CD4-positive, alpha-beta T cell treated with Interleukin-10 for 1 hour (primary cell): ENCODE measurements at regions not wholly inside any gene's neighbourhood (a gene's known extent, or its start where the extent isn't known, plus 50 kb on each side); places are given as distances from the start of the nearest gene placed in this dataset.

Source experiments
- DNase-seq: peaks from one replicate; pipeline ENCODE4 v3.0.0-alpha.2; 2020

DNA sequence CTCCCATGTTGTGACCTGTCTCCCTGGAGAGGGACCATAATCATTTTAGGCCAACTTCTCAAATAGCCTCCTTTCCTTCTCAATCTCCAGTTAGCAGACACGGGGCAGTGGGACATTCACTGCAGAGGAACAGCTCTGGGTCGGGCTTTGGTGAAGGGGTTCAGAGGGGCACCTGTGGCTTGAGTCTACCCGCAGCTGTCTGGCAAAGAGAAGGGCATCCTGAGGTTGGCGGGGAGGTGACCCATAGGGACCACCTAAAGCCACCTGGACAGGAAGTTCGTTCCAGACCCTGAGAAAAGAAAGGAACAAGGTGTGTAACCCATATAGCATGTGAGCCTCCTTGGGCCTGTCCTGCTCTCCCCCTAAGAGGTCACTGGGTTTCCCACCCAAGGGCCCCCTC is 155.0 kb downstream of the OAT start:
- no peak for DNase-seq

DNA sequence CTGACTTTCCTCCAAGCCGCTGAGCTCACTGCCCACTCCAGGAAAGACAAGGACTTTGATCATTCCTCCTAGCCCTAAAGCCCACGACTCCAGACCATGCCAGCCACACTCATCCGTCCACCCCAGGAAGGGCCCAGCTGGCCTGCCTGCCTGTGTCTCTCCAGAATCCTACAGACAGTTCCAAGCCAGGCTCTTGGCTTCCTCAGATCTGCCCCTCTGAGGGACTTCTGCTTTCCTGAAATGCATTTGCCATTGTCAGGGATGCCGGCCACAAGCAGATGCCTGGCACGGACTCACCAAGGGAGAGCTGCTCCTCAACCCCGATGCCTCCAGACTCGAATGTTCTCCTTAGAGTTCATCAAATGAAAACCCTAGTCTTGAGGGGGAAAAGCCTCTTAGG is 155.8 kb downstream of the OAT start:
- DNase-seq = no peak

DNA sequence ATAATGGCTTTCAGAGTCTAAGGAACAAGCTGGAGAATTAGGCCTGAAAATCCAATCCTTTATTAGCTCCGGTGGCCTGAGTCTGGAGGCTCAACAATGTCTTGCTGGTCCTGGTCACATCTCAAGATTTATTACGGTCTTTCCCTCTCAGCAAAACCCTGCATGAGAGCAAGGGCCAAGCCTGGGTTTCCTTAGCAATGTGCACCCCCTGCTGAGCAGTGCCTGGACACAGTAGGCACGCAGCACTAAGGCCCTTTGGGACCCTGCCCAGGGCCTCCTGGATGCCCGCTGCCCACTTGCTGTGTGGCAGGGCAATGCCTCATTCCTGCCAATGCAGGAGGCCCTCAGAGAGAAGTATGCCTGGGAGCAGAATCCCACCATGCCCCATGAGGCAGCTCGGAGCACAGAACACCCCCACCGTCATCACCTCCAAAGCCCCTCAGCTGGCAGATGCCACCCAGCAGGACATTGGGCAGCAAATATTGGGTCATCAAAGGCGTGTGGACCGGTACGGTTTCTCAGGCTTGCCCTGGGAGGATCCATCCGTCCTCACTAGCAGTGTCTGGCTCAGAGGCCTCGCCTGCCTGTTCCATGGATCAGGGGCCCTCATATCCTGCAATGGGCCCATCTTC is 156.4 kb downstream of the OAT start:
- DNase-seq = no peak

DNA sequence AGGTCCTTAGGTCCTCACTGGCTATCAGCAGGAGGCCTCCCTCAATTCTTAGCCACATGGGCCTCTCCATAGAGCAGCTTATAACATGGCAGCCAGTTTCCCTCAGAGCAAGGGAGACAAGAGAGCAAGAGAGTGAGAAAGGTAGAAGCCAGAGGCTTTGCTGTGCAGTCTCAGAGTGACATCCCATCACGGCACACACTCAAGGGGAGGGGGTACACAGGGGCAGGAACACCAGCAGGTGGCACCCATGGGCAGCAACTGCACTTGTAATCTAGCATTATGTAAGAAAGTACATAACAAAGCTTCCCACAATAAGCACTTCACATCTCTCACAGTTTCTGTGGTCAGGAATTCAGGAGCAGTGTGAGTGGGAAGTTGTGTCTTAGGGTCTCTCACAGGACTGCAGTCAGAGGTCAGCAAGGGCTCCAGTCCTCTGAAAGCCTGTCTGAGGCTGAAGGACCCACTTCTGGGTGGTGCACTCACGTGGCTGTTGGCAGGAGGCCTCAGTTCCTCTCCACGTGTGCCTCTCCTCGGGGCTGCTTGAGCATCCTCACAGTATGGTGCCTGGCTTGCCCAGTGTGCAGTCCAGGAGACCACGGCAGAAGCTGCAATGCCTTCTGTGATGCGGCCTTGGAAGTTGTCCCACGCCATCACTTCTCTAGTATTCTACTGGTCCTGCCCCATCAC is 159.4 kb downstream of the OAT start:
- DNase-seq = no peak

DNA sequence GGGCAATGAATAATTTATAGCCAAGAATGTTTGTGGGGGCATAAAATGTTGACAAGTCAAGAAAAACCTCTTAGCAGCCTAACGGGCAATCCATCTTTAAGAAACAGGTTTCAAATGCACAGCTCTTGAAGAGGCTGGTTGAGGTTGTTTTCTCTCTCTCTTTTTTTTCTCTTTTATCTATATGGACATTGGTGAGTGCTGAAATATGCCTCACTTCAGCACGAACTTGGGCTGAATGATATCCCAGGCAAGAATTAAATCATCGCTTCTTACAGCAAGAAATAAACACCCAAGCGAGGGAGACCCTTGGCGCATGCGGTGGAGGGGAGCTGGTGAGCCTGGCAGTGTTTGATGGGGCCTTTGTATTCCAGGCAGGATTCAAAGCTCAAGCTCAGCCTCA is 160.9 kb downstream of the OAT start:
- no peak for DNase-seq

DNA sequence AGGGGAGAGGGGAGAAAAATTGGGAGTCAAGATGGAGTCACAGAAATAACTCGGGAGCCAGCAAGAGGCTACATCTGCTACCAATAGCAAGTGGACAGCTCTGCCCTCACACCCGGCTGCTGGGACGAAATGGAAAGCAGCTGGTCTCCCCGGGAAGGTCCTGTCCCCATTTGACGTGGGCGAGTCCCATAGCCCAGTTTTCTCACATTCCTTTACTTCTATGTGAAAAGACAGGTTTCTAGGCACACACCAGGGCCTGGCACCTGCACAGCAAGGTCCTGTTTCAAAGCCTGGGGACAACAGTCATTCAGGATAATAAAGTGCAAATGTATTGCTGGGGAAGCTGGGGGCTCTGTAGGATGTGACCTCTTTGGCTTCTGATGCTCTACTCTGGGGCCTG is 162.6 kb downstream of the OAT start:
- no peak for DNase-seq

DNA sequence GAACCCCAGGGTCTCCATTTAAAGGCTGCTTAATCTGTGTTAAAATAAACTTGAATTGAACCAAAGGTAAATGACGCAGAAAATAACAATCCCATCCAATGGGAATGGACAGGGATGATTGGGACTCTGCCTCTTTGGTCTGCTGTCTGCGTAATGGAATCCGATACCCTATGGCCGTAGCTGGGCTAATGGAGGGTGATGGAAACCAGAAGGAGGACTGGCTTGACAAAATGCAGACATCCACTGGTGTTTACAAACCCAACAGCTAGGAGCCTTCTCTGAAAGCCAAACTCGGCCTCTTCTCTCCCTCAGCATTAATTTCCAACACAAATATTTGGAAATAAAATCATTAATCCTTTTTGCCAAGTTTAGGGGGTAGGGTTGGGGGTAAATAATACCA is 162.2 kb upstream of the CHST15 start:
- no peak for DNase-seq

DNA sequence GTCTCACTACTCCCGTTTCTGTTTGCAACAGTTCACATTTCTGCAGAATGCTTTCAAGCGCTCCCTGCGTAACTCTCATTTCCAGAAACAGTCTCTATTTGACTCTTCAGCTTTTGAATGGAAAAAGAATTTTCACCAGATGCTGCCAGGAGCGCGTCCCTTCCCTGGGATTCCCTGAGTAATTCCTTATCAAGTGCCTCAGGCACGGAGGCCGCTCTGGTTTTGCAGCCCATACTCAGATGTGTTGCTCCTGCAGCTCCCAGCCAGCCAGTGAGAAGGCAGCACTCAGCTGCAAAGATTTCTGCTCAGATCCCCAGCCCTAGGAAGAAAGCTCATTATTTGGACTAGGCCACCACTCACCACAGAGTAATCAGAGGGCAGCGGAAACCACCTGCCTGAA is 161.1 kb upstream of the CHST15 start:
- no peak for DNase-seq

DNA sequence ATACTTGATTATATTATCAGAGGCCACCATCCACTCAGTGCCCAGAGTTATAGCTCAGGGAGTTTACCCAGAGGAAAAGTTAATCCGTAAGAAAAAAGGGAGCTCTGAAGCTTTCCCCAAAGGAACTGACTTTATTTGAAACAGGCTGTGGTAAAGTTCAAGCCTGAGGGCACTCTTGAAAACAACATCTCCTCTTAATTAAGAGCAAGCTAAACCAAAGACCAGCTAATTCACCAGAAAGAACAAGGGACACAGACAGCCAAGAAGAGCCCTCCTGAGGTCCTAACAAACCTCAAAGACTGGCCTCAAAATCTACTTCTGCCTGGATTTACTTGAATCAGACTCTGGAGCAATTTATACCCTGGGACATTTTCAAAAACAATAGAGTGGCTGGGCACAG is 159.6 kb upstream of the CHST15 start:
- DNase-seq = no peak

DNA sequence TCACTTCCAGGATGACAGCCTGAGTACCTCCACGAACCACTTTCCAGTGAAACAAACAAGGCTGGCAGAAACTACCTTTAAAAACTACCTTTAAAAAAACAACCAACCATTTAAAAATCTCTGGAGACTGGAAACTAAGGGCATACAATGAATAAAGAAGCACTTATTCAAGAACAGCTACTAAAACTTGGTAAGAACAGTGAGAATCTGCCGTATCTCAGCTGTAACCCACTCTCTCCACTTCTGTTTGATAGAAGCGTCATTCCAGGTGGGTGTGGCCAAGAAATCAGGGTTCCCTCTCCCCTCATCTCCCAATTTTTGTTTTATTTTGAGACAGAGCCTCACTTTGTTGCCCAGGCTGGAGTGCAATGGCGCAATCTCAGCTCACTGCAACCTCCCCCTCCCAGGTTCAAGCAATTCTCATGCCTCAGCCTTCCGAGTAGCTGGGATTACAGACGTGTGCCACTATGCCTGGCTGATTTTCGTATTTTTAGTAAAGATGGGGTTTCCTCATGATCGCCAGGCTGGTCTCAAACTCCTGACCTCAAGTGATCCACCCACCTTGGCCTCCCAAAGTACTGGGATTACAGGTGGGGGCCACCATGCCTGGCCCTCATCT is 158.8 kb upstream of the CHST15 start:
- no peak for DNase-seq

DNA sequence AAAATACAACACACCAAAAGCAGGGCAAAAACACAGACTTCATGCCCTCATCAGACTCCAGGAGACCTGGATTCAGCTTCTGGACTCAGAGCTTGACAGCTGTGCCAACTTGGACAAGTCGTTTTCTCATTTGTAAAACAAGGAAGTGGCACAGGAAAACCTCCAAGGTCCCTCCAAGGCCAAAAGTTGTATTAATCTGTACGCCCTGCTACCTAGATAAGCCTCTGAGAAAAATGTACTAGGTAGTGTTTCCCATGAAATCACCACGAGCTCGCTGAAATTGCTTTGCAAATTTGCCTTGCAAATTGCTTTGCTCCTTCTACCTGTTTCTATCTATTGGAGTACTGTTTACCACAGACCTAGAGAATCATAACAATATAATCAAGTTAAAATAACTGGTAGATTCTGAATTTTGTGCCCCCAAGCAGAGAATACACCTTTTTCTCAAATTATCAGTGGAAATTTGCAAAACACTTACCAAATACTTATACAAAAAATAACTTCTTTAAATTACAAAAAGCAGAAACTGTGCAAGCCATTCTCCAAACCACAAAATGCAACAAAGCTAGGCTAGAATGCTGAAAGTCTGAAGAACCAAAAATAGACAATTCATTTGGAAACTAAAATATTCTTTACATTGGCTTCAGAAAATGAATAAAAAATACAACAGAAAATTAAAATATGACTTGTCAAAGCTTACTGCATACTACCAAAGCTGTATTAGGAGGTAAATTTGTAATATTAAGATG is 158.1 kb upstream of the CHST15 start:
- DNase-seq = no peak

DNA sequence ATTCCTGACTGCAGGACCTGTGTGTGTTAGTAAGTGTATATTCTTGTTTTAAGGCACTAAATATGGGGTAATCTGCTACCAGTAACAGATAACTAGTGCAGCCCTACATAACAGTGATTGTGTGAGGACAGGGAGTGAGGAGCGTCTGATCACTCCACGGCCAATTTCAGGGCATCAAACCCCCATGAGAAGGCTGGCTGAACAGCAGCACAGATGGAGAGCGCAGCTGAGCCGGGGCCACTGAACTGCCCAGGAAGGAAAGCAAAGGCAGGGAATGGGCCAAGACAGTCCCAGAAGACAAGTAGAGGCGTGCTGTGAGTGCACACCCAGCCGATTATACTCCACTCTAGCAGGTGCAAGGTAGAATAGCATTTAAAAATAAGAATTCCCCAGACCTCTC is 157.1 kb upstream of the CHST15 start:
- DNase-seq = no peak

DNA sequence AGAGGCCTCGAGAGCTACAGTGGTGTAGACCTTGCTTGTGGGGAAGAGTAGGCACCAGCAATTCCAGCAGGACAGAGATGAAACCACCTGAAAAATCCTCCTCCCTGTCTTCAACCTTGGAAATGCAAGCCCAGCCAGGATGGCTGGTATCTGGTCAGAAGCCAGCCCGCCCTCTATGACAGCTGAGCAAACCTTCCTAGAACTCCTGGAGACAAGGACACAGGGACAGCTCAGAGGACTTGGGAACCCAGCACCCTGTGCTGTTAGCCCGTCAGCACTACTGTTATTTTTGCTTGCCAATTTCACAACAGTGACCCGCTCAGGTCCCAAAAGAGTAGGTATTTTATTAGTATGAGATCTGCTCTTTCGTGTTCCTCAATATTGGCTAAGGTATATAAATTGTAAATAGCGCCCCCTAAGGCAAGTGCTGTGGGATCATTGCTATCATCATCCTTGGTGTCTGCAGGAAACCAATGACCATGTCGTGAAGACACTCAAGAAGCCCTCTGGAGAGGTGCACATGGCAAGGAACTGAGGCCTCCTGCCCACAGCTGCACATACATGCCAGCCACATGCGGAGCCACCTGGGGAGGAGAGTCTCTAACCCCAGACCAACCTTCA is 156.5 kb upstream of the CHST15 start:
- DNase-seq = no peak

DNA sequence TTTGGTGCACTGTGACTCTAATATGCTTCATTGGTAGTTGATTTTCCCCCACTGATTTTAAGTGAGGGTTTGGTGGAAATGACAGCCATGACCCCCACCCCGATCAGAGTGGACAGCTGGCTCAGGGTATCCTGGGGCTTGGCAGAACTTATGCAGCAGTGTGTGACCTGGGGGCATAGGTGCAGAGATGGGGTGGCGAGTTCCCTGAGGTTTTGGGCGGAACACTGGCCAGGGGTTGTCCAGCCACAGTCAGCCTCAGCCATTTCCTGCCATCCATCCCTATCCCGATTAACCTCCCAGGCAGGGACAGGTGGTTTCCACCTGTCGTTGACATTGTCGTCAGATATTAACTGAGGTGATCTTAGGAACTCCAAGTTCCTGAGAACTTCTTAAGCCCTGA is 155.8 kb upstream of the CHST15 start:
- no peak for DNase-seq

DNA sequence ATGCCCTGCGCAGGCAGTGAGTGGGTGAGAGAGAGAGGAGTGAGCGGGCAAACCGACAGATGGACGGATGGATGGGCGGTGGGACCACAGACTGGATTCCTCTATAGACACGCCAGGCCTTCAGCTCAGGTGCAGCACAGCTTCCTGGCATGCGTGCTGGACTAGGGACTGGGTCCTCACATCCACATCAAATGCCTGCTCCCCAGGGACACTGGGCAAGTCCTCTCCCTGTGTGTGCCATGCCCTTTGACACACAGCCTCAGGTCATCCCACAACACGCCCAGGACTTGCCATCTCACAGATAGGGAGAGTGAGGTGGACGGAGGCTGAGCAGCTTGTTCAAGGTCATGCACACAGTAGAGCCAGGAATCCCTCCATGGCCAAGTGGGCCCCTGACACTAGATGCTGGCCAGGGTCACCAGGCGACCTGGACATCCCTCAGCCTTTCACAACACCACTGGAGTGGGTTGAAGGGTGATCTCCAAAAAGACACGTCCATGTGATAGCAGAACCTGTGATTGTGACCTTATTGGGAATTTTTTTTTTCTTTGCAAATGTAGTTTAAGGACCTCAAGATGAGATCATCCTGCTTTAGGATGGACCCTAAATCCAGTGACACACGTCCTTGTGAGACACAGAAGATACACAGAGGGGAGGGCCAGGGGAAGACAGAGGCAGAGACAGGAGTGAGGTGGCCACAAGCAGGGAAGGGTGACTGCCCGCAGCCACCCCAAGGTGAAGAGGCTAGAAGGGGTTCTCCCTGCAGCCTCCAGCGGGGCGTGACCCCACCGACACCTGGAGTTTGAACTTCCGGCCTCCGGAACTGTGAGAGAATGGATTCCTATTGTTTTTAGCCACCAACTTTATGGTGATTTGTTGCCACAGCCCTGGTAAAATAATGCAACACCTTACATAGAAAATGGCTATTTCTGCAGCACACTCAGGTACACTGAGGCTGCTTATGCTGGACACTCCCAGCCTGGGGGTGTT is 155.0 kb upstream of the CHST15 start:
- DNase-seq = no peak

DNA sequence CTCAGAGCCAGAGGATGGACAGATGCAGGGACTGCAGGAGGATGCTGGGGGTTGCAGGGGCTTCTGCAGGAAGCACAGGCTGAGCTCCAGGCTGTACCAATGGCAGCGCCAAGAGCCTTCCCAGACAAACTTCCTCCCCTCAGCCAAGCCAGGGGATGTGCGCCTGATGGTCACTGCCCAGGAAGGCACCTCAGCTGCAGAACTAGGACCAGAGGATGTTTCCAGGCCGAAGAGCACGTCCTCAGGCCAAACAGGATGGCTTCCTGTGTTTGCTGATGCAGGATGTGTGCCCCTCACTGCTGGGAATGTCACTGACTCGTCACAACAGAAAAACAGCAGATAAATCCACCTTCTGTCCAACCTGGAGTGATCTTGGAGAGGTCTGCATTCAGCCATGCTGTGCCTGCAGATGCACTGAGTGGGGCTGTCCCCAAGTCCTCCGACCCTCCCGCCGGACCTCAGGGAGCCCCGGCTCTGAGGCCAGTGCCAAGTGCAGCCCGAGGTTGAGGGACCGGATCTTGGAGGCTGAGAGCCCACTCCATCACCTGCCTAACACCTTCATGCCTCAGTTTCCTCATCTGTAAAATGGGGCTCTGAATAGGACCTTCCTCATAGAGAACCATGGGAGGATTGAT is 152.5 kb upstream of the CHST15 start:
- DNase-seq = no peak

DNA sequence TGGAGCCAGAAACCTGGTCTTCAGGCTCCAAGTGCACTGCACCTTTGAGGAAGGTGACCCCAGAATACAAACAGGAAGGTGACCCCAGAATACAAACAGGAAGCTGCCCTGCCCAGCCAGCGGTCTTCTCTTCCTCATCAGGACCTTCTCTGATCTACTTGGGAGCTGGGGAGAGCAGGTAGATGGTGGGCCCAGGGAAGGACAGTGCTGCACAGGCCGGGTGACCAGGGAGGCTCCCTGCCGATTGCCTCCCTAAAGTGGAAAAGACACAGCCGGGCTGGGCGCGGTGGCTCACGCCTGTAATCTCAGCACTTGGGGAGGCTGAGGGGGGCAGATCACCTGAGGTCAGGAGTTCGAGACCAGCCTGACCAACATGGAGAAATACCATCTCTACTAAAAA is 151.8 kb upstream of the CHST15 start:
- DNase-seq = no peak

DNA sequence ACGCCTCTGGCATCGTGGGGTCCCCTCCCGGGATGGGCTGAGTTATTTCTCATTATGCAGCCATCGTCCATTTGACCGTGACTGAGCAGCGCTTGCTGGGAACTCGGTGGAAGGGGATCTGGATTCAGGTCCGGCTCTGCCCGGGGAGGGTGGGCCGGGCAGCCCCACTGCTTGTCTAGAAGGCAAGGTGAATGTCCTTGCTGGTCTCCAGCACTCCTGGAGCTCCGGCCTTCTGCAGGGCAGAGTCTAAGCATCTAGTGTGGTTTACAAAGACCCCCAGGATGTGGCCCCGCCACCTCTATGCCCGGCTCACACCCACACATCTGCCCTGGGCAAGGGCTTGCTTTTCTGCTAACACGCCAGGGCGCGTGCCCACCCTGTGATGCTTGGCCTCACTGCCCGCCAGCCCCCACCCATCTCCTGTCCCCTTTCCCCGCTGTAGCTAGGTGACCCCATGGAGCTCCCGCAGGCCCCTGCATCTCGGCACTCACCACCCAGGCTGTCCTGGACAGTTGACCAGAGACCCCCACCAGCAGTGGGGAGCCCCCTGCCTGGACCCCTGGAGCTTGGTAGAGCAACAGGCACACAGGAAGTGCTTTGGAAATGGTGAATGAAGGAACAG is 151.0 kb upstream of the CHST15 start:
- DNase-seq = no peak

DNA sequence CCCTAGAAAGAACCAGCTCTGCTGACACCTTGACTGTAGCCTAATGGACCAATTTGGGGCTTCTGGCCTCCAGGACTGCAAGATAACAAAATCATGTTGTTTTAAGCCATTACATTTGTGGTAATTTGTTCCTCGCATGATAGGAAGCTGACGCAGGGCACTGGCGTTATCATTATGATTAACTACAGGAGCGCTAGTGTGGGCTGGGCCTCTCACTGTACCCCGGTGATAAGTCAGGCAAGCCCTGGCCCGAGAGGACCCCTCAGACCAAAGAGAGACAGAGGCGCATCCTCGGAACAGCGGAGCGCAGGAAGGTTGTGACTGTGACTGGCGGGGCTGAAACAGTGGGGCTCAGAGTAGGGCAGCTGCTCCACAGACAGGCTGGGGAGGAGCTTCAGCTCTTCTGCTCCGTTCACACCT is 150.3 kb upstream of the CHST15 start:
- no peak for DNase-seq

DNA sequence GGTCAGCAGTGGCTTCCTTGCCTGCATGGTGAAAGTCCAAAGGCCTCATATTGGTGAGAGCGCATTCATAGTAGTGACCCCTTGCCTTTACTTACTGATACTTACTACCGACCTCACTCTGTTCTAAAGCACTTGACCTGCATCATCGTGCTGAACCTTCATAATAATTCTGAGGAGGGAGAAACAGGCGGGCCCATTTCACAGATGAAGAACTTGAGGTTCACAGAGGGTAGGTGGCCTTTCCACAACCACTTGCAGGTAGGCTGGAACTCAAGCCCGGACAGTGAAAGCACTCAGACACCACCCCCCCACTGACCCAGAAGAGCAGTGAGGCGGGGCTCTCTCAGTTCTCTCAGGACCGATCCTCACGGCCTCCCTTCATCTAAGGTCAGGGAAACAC is 149.4 kb upstream of the CHST15 start:
- DNase-seq = no peak

DNA sequence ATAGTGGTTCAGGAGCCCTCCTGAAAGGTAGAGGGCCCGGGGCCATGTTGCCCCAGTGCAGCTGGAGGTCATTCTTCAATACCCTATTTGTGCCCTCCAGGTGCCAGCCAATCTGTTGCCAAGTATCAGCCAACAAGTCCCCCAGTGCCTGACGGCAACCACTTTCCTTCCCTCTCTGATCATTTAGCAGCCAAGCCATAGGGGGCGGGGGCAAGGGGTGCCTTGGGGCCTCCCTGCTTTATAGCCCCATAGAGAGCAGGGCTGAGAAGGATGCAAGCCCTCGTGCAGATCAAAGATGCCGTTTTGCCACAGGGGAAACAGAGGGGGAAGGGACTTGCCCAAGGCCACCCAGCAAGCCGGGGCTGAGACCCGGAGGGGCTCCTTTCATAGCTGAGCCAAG is 149.0 kb upstream of the CHST15 start:
- no peak for DNase-seq
